Uterus (tissue), 2 donors: ENCODE measurements at regions not wholly inside any gene's neighbourhood (a gene's known extent, or its start where the extent isn't known, plus 50 kb on each side); places are given as distances from the start of the nearest gene placed in this dataset.

ENCODE experiments used
- CTCF ChIP-seq, 4 experiments: fragments of 200-600 bp in 2 of 4; fragments of 450-650 bp in 2 of 4; sonication (generic) in 2 of 4; IDR thresholded peaks; one replicate each; pipeline ENCODE4 v1.5.1; 2016 to 2019; ENCODE audit warnings: antibody characterized with exemption in 4 of 4, mild to moderate bottlenecking in 2 of 4, moderate library complexity in 1 of 4
- POLR2A ChIP-seq, 2 donors: fragments of 450-650 bp; IDR thresholded peaks; one replicate each; pipeline ENCODE4 v1.6.1; 2016; ENCODE audit warnings: antibody characterized with exemption in 2 of 2, mild to moderate bottlenecking in 1 of 2, moderate library complexity in 1 of 2

- TF ChIP-seq CTCF (IDR thresholded peaks at IDR 0.05) (no peak), POLR2A (IDR thresholded peaks at IDR 0.05) (no peak)
Observed at GRCh38 chr2:78814331-78814986, 211.0 kb upstream of the REG3G start.
